Stimulated activated naive CD8-positive, alpha-beta T cell treated with anti-CD3 and anti-CD28 coated beads, Interleukin-15, amount 100 ng/mL, for 72 hours (primary cell): ENCODE measurements at regions not wholly inside any gene's neighbourhood (a gene's known extent, or its start where the extent isn't known, plus 50 kb on each side); places are given as distances from the start of the nearest gene placed in this dataset.
A peak's percentile ranks its signal among the peaks of the same experiment; 100 is the strongest.
"Not testable (repeated sequence)": the region's sequence is repeated elsewhere in the genome, so short reads cannot be mapped to it uniquely, and the experiment has no call there.

Experiments
- ATAC-seq: fragments of 150-1000 bp; cut with Tn5 transposase; 2 replicates; pipeline ENCODE4 v1.10.0; 2021; ENCODE audit warnings: mild to moderate bottlenecking, moderate library complexity
- DNase-seq, 2 donors: peaks; one replicate each; pipeline ENCODE4 v3.0.0; 2021 to 2022
- H3K27ac Mint-ChIP-seq, 2 donors: one replicate each; pipeline ENCODE4 v1.8.0; 2022; ENCODE audit warnings: mild to moderate bottlenecking in 2 of 2, mixed read lengths in 2 of 2, moderate library complexity in 2 of 2
- H3K27me3 Mint-ChIP-seq: one replicate; pipeline ENCODE4 v1.8.0; 2022; ENCODE audit warnings: mixed read lengths
- H3K4me1 Mint-ChIP-seq: one replicate; pipeline ENCODE4 v1.8.0; 2022; ENCODE audit warnings: mild to moderate bottlenecking, mixed read lengths
- H3K4me3 Mint-ChIP-seq, 2 donors: one replicate each; pipeline ENCODE4 v1.8.0; 2022; ENCODE audit warnings: mild to moderate bottlenecking in 2 of 2, mixed read lengths in 2 of 2, moderate library complexity in 1 of 2
- H3K9me3 Mint-ChIP-seq, 2 donors: one replicate each; pipeline ENCODE4 v1.8.0; 2022; ENCODE audit warnings: mixed read lengths in 2 of 2

GRCh38 chr21:5133824-5134223 is 5387.6 kb upstream of the TPTE start:
- H3K9me3 Mint-ChIP-seq, DNase-seq, H3K4me1 Mint-ChIP-seq, H3K4me3 Mint-ChIP-seq, H3K27ac Mint-ChIP-seq, H3K27me3 Mint-ChIP-seq, ATAC-seq: not testable (repeated sequence)

GRCh38 chr21:5136406-5136805 is 5385.0 kb upstream of the TPTE start:
- not testable (repeated sequence) for H3K27ac Mint-ChIP-seq, H3K27me3 Mint-ChIP-seq, DNase-seq, ATAC-seq, H3K9me3 Mint-ChIP-seq, H3K4me1 Mint-ChIP-seq, H3K4me3 Mint-ChIP-seq

- ATAC-seq, H3K4me1 Mint-ChIP-seq, DNase-seq, H3K27me3 Mint-ChIP-seq, H3K9me3 Mint-ChIP-seq, H3K27ac Mint-ChIP-seq, H3K4me3 Mint-ChIP-seq: not testable (repeated sequence)
These were observed 5384.4 kb upstream of the TPTE start for GRCh38 chr21:5137006-5137405.

- H3K27ac Mint-ChIP-seq, H3K9me3 Mint-ChIP-seq, DNase-seq, H3K27me3 Mint-ChIP-seq, H3K4me3 Mint-ChIP-seq, ATAC-seq, H3K4me1 Mint-ChIP-seq: not testable (repeated sequence)
These were observed 5382.7 kb upstream of the TPTE start for GRCh38 chr21:5138687-5139086.

- H3K27me3 Mint-ChIP-seq, ATAC-seq, H3K27ac Mint-ChIP-seq, H3K9me3 Mint-ChIP-seq, DNase-seq, H3K4me1 Mint-ChIP-seq, H3K4me3 Mint-ChIP-seq: not testable (repeated sequence)
These were observed 5381.9 kb upstream of the TPTE start for GRCh38 chr21:5139528-5139927.

- not testable (repeated sequence) for H3K27ac Mint-ChIP-seq, ATAC-seq, H3K9me3 Mint-ChIP-seq, H3K4me1 Mint-ChIP-seq, H3K4me3 Mint-ChIP-seq, DNase-seq, H3K27me3 Mint-ChIP-seq
These were observed 5378.4 kb upstream of the TPTE start for GRCh38 chr21:5143011-5143410.

GRCh38 chr21:5144731-5145130 is 5376.7 kb upstream of the TPTE start:
- DNase-seq, H3K4me1 Mint-ChIP-seq, H3K27me3 Mint-ChIP-seq, H3K9me3 Mint-ChIP-seq, H3K4me3 Mint-ChIP-seq, H3K27ac Mint-ChIP-seq, ATAC-seq: not testable (repeated sequence)

GRCh38 chr21:5147685-5148084 is 5373.7 kb upstream of the TPTE start:
- H3K27me3 Mint-ChIP-seq, H3K4me1 Mint-ChIP-seq, H3K4me3 Mint-ChIP-seq, H3K27ac Mint-ChIP-seq, H3K9me3 Mint-ChIP-seq: not testable (repeated sequence)
- DNase-seq = peak in 1 of 2 donors; percentile 19
- ATAC-seq = peak; percentile 69

GRCh38 chr21:5149222-5149621 is 5372.2 kb upstream of the TPTE start:
- DNase-seq, H3K4me1 Mint-ChIP-seq, H3K27me3 Mint-ChIP-seq, H3K27ac Mint-ChIP-seq, H3K9me3 Mint-ChIP-seq, H3K4me3 Mint-ChIP-seq, ATAC-seq: not testable (repeated sequence)

GRCh38 chr21:5153842-5154640 is 5367.3 kb upstream of the TPTE start:
- H3K4me1 Mint-ChIP-seq, H3K27ac Mint-ChIP-seq, H3K27me3 Mint-ChIP-seq, H3K9me3 Mint-ChIP-seq, H3K4me3 Mint-ChIP-seq, DNase-seq: not testable (repeated sequence)
- ATAC-seq = peak; percentile 36

- peak; percentile 99 for ATAC-seq
- not testable (repeated sequence) for H3K4me1 Mint-ChIP-seq, H3K27ac Mint-ChIP-seq, H3K9me3 Mint-ChIP-seq, H3K27me3 Mint-ChIP-seq
- DNase-seq = peak; percentile 94
- peak overlapping the region in 1 of 2 donors; percentile 48 for H3K4me3 Mint-ChIP-seq
These were observed 5366.8 kb upstream of the TPTE start for GRCh38 chr21:5154641-5154982.

GRCh38 chr21:5162693-5163574 is 5358.4 kb upstream of the TPTE start:
- not testable (repeated sequence) for H3K4me3 Mint-ChIP-seq, H3K27ac Mint-ChIP-seq, H3K9me3 Mint-ChIP-seq, ATAC-seq, DNase-seq, H3K27me3 Mint-ChIP-seq, H3K4me1 Mint-ChIP-seq

GRCh38 chr21:5165829-5166228 is 5355.6 kb upstream of the TPTE start:
- not testable (repeated sequence) for H3K27me3 Mint-ChIP-seq, H3K9me3 Mint-ChIP-seq, ATAC-seq, DNase-seq, H3K4me3 Mint-ChIP-seq, H3K4me1 Mint-ChIP-seq, H3K27ac Mint-ChIP-seq
